ENCODE measurements at regions not wholly inside any gene's neighbourhood (a gene's known extent, or its start where the extent isn't known, plus 50 kb on each side); places are given as distances from the start of the nearest gene placed in this dataset.

- Histone ChIP-seq H3K36me3 (replicated peaks in 1 of 2) (no peaks in the 10 kb centered on the region), H3K9me3 (replicated peaks in 1 of 3) (no peaks in the 10 kb centered on the region), H3K27me3 (no peaks in the 10 kb centered on the region), H3K27ac (no peak overlapping the region), H3K4me1 (replicated peaks in 1 of 2) (no peaks in the 10 kb centered on the region), H3K4me3 (no peak overlapping the region)
- no peak for DNase-seq
- intact Hi-C loops (cut with DNase I) = no loop called here
- WGBS, 4 donors = 83 to 95% (median 89%) methylated on average over 2 of the region's 2 CpGs
- TF ChIP-seq POLR2A (IDR thresholded peaks at IDR 0.05) (no peak), CTCF (IDR thresholded peaks at IDR 0.05) (no peak)
Measured at GRCh38 chr3:104631254-104631653, 735.5 kb upstream of the ALCAM start.

- Histone ChIP-seq H3K27me3 (no peaks in the 10 kb centered on the region), H3K27ac (no peak overlapping the region), H3K36me3 (replicated peaks in 1 of 2) (no peaks in the 10 kb centered on the region), H3K9me3 (replicated peaks in 1 of 3) (no peaks in the 10 kb centered on the region), H3K4me1 (replicated peaks in 1 of 2) (no peaks in the 10 kb centered on the region), H3K4me3 (no peak overlapping the region)
- WGBS, 4 donors = 42 to 75% (median 53%) methylated on average over 3 of the region's 3 CpGs
- DNase-seq = no peak
- TF ChIP-seq CTCF (IDR thresholded peaks at IDR 0.05) = no peak
- TF ChIP-seq POLR2A (IDR thresholded peaks at IDR 0.05) = no peak
- intact Hi-C loops (cut with DNase I) = no loop called here
Measured at GRCh38 chr3:104632521-104632920, 734.2 kb upstream of the ALCAM start.

GRCh38 chr3:104632947-104633346 is 733.8 kb upstream of the ALCAM start:
- no peak overlapping the region for H3K27ac ChIP-seq
- H3K27me3 ChIP-seq = no peaks in the 10 kb centered on the region
- H3K36me3 ChIP-seq (replicated peaks in 1 of 2) = no peaks in the 10 kb centered on the region
- no peaks in the 10 kb centered on the region for H3K9me3 ChIP-seq (replicated peaks in 1 of 3)
- no peak for TF ChIP-seq POLR2A (IDR thresholded peaks at IDR 0.05)
- TF ChIP-seq CTCF (IDR thresholded peaks at IDR 0.05) = no peak
- 60 to 73% (median 65%) methylated on average over 1 of the region's 1 CpG for WGBS, 4 donors
- no peak for DNase-seq
- no peak overlapping the region for H3K4me3 ChIP-seq
- intact Hi-C loops (cut with DNase I) = no loop called here
- H3K4me1 ChIP-seq (replicated peaks in 1 of 2) = no peaks in the 10 kb centered on the region

GRCh38 chr3:104635872-104636580 is 730.7 kb upstream of the ALCAM start:
- peak in 6 of 7 donors; percentile 22 to 40 (median 33) for DNase-seq
- Histone ChIP-seq H3K36me3 (replicated peaks in 1 of 2) (no peaks in the 10 kb centered on the region), H3K27ac (peak overlapping the region in 1 of 5 donors; percentile 14), H3K9me3 (replicated peaks in 1 of 3) (no peaks in the 10 kb centered on the region), H3K4me1 (replicated peaks in 1 of 2) (no peaks in the 10 kb centered on the region), H3K4me3 (no peak overlapping the region), H3K27me3 (no peaks in the 10 kb centered on the region)
- TF ChIP-seq POLR2A (IDR thresholded peaks at IDR 0.05) (no peak), CTCF (IDR thresholded peaks at IDR 0.05) (peak in 1 of 6 experiments; percentile 14)
- intact Hi-C loops (cut with DNase I) = no loop called here
- 42 to 78% (median 65%) methylated on average over 2 to 4 of the region's 4 CpGs for WGBS, 4 donors
